ENCODE measurements at regions not wholly inside any gene's neighbourhood (a gene's known extent, or its start where the extent isn't known, plus 50 kb on each side); places are given as distances from the start of the nearest gene placed in this dataset.
"Not testable (repeated sequence)": the region's sequence is repeated elsewhere in the genome, so short reads cannot be mapped to it uniquely, and the experiment has no call there.

GRCh38 chr17:27197505-27197904 lies 96.4 kb upstream of the WSB1 start:
- peak; percentile 5 for DNase-seq (ENCODE audit: low read depth)
- H3K4me3 ChIP-seq (ENCODE audit: low read depth, low read length); FAIRE-seq; H3K36me3 ChIP-seq (ENCODE audit: control insufficient read depth, insufficient read depth, low read length); H3K27me3 ChIP-seq (ENCODE audit: control insufficient read depth, insufficient read depth, low read length): not testable (repeated sequence)
- TF ChIP-seq CTCF (IDR thresholded peaks at IDR 0.05; ENCODE audit: insufficient read depth, low read length, severe bottlenecking), result peak; percentile 54

- no peaks in the 10 kb centered on the region for H3K27me3 ChIP-seq (ENCODE audit: control insufficient read depth, insufficient read depth, low read length)
These were observed 94.0 kb upstream of the WSB1 start for GRCh38 chr17:27199948-27200347.

GRCh38 chr17:27200476-27200875 lies 93.4 kb upstream of the WSB1 start:
- FAIRE-seq, result no peak
- TF ChIP-seq CTCF (IDR thresholded peaks at IDR 0.05; ENCODE audit: insufficient read depth, low read length, severe bottlenecking), result no peak
- no peak overlapping the region for H3K4me3 ChIP-seq (ENCODE audit: low read depth, low read length)
- no peak for DNase-seq (ENCODE audit: low read depth)
- H3K36me3 ChIP-seq (ENCODE audit: control insufficient read depth, insufficient read depth, low read length), result no peaks in the 10 kb centered on the region
- no peaks in the 10 kb centered on the region for H3K27me3 ChIP-seq (ENCODE audit: control insufficient read depth, insufficient read depth, low read length)

More at GRCh38 chr17:27199948-27200347, 94.0 kb upstream of the WSB1 start:
- no peak for FAIRE-seq
- peak; percentile 19 for DNase-seq (ENCODE audit: low read depth)
- H3K4me3 ChIP-seq (ENCODE audit: low read depth, low read length), result no peak overlapping the region
- TF ChIP-seq CTCF (IDR thresholded peaks at IDR 0.05; ENCODE audit: insufficient read depth, low read length, severe bottlenecking), result no peak
- no peaks in the 10 kb centered on the region for H3K36me3 ChIP-seq (ENCODE audit: control insufficient read depth, insufficient read depth, low read length)

GRCh38 chr17:27203241-27203640 lies 90.7 kb upstream of the WSB1 start:
- FAIRE-seq (no peak), DNase-seq (ENCODE audit: low read depth) (peak; percentile 26)
- Histone ChIP-seq H3K36me3 (ENCODE audit: control insufficient read depth, insufficient read depth, low read length) (no peaks in the 10 kb centered on the region), H3K27me3 (ENCODE audit: control insufficient read depth, insufficient read depth, low read length) (no peaks in the 10 kb centered on the region), H3K4me3 (ENCODE audit: low read depth, low read length) (no peak overlapping the region)
- TF ChIP-seq CTCF (IDR thresholded peaks at IDR 0.05; ENCODE audit: insufficient read depth, low read length, severe bottlenecking), result no peak

GRCh38 chr17:27206447-27206846 lies 87.5 kb upstream of the WSB1 start:
- FAIRE-seq (no peak), DNase-seq (ENCODE audit: low read depth) (no peak)
- no peak overlapping the region for H3K4me3 ChIP-seq (ENCODE audit: low read depth, low read length)
- H3K27me3 ChIP-seq (ENCODE audit: control insufficient read depth, insufficient read depth, low read length), result no peaks in the 10 kb centered on the region
- H3K36me3 ChIP-seq (ENCODE audit: control insufficient read depth, insufficient read depth, low read length), result no peaks in the 10 kb centered on the region
- TF ChIP-seq CTCF (IDR thresholded peaks at IDR 0.05; ENCODE audit: insufficient read depth, low read length, severe bottlenecking), result peak; percentile 28

- DNase-seq (ENCODE audit: low read depth), result peak; percentile 87
- Histone ChIP-seq H3K4me3 (ENCODE audit: low read depth, low read length) (no peak overlapping the region), H3K36me3 (ENCODE audit: control insufficient read depth, insufficient read depth, low read length) (no peaks in the 10 kb centered on the region), H3K27me3 (ENCODE audit: control insufficient read depth, insufficient read depth, low read length) (no peaks in the 10 kb centered on the region)
- no peak for TF ChIP-seq CTCF (IDR thresholded peaks at IDR 0.05; ENCODE audit: insufficient read depth, low read length, severe bottlenecking)
- no peak for FAIRE-seq
These were observed 86.8 kb upstream of the WSB1 start for GRCh38 chr17:27207073-27207513.

GRCh38 chr17:27208370-27208769 lies 85.5 kb upstream of the WSB1 start:
- not testable (repeated sequence) for DNase-seq (ENCODE audit: low read depth); FAIRE-seq; H3K36me3 ChIP-seq (ENCODE audit: control insufficient read depth, insufficient read depth, low read length); H3K4me3 ChIP-seq (ENCODE audit: low read depth, low read length); H3K27me3 ChIP-seq (ENCODE audit: control insufficient read depth, insufficient read depth, low read length)

Measured in bronchial epithelial cell (primary cell).